ENCODE measurements at regions not wholly inside any gene's neighbourhood (a gene's known extent, or its start where the extent isn't known, plus 50 kb on each side); places are given as distances from the start of the nearest gene placed in this dataset.

DNA sequence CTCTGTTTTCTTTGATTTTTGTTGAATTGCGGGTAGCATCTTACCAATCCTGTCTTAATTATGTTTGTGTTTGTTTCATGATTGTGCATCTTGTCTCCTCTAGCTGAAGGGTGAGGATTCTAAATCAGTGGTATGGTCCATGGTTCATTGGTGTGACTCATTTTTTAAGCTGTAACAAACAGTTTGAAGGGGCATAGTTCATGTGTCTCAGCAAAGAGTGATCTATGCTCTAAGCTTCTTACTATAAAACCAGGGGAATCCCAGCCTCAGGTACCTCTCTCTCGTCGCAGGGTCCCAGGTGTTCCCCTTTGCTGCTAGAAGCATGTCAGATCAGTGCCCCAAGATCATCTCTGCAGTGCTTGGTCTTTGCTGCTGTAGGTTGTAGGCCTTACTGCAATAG, 100.1 kb downstream of the OTUD1 start:
- TF ChIP-seq, protein P1, sequence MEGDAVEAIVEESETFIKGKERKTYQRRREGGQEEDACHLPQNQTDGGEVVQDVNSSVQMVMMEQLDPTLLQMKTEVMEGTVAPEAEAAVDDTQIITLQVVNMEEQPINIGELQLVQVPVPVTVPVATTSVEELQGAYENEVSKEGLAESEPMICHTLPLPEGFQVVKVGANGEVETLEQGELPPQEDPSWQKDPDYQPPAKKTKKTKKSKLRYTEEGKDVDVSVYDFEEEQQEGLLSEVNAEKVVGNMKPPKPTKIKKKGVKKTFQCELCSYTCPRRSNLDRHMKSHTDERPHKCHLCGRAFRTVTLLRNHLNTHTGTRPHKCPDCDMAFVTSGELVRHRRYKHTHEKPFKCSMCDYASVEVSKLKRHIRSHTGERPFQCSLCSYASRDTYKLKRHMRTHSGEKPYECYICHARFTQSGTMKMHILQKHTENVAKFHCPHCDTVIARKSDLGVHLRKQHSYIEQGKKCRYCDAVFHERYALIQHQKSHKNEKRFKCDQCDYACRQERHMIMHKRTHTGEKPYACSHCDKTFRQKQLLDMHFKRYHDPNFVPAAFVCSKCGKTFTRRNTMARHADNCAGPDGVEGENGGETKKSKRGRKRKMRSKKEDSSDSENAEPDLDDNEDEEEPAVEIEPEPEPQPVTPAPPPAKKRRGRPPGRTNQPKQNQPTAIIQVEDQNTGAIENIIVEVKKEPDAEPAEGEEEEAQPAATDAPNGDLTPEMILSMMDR (IDR thresholded peaks at IDR 0.05; ENCODE audit: low read depth, low read length), result no peak
- no peak for TF ChIP-seq EZH2phosphoT487 (IDR thresholded peaks at IDR 0.05; ENCODE audit: low read depth)
